Smooth muscle cell (in vitro differentiated cells): ENCODE measurements at regions not wholly inside any gene's neighbourhood (a gene's known extent, or its start where the extent isn't known, plus 50 kb on each side); places are given as distances from the start of the nearest gene placed in this dataset.

ENCODE experiments used
- DNase-seq: peaks from one replicate; lab custom pipeline; 2025; ENCODE audit not compliant: unreplicated experiment; lab: John Stamatoyannopoulos, UW
- H2AFZ ChIP-seq: fragments of 200-600 bp; sonication (generic); 2 replicates; pipeline ENCODE4 v1.6.0; 2016; ENCODE audit warnings: antibody characterized with exemption, low read depth, mild to moderate bottlenecking
- H3F3A ChIP-seq: fragments of 200-600 bp; sonication (generic); 2 replicates; pipeline ENCODE4 v1.6.0; 2017; ENCODE audit warnings: antibody characterized with exemption, low read depth
- H3K27ac ChIP-seq: fragments of 200-600 bp; sonication (generic); 2 replicates; pipeline ENCODE4 v1.5.1; 2016; ENCODE audit warnings: low read depth, mild to moderate bottlenecking
- H3K27me3 ChIP-seq: fragments of 200-600 bp; sonication (generic); 2 replicates; pipeline ENCODE4 v1.6.1; 2016; ENCODE audit warnings: low read depth, mild to moderate bottlenecking
- H3K36me3 ChIP-seq: fragments of 200-600 bp; sonication (generic); 2 replicates; pipeline ENCODE4 v1.5.1; 2016; ENCODE audit warnings: low read depth
- H3K4me1 ChIP-seq: fragments of 200-600 bp; sonication (generic); 2 replicates; pipeline ENCODE4 v1.5.1; 2016; ENCODE audit warnings: low read depth
- H3K4me2 ChIP-seq: fragments of 200-600 bp; sonication (generic); 2 replicates; pipeline ENCODE4 v1.6.0; 2016; ENCODE audit warnings: mild to moderate bottlenecking
- H3K4me3 ChIP-seq: fragments of 200-600 bp; sonication (generic); 2 replicates; pipeline ENCODE4 v1.5.1; 2016; ENCODE audit warnings: mild to moderate bottlenecking
- H3K79me2 ChIP-seq: fragments of 200-600 bp; sonication (generic); 2 replicates; pipeline ENCODE4 v1.6.0; 2016; ENCODE audit warnings: low read depth, mild to moderate bottlenecking
- H3K9ac ChIP-seq: fragments of 200-600 bp; sonication (generic); 2 replicates; pipeline ENCODE4 v1.6.0; 2016; ENCODE audit warnings: low read depth
- H3K9me3 ChIP-seq: fragments of 200-600 bp; sonication (generic); replicated peaks from 2 replicates; pipeline ENCODE4 v1.5.1; 2016; ENCODE audit warnings: low read depth
- H4K20me1 ChIP-seq: fragments of 200-600 bp; sonication (generic); 2 replicates; pipeline ENCODE4 v1.6.0; 2016; ENCODE audit warnings: low read depth
- whole genome bisulfite sequencing: methylation state at CpG from one replicate; pipeline ENCODE4 v1.1.7; 2016; ENCODE audit warnings: low lambda C conversion rate; 5-methylcytosine and 5-hydroxymethylcytosine counted together
- TF ChIP-seq, protein P1 (sequence below): fragments of 200-600 bp; sonication (generic); IDR thresholded peaks from 2 replicates; pipeline ENCODE4 v1.5.1; 2017; ENCODE audit warnings: borderline replicate concordance, mild to moderate bottlenecking, antibody characterized with exemption; ENCODE audit not compliant: insufficient read depth, poor library complexity, severe bottlenecking

DNA sequence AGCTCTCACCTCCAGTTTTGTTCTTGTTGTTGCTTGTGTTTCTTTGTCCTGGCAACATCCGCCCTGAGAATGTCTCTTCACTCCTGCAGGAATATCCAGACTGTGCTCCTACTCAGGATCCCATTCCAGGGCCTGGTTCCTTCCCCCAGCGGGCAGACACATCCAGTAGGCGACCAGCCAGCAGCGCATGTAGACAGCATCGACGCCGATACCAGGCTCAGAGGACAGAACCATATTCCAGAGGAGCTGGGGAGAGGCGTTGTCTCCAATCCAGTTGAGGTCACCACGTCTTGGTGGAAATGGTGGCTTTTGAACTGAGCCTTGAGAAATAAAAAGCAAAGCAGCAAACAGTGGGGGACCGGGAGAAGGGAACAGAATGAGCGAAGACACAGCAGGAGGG lies 114.6 kb upstream of the THBS2 start:
- Histone ChIP-seq H3K9me3 (no peaks in the 10 kb centered on the region), H3K36me3 (no peaks in the 10 kb centered on the region), H2AFZ (no peak overlapping the region), H3K4me3 (no peak overlapping the region), H3K4me2 (no peak overlapping the region), H3K27ac (no peak overlapping the region), H3K27me3 (no peaks in the 10 kb centered on the region), H3K9ac (no peak overlapping the region), H4K20me1 (no peaks in the 10 kb centered on the region), H3K4me1 (no peaks in the 10 kb centered on the region), H3F3A (no peaks in the 10 kb centered on the region), H3K79me2 (no peaks in the 10 kb centered on the region)
- TF ChIP-seq, protein P1, sequence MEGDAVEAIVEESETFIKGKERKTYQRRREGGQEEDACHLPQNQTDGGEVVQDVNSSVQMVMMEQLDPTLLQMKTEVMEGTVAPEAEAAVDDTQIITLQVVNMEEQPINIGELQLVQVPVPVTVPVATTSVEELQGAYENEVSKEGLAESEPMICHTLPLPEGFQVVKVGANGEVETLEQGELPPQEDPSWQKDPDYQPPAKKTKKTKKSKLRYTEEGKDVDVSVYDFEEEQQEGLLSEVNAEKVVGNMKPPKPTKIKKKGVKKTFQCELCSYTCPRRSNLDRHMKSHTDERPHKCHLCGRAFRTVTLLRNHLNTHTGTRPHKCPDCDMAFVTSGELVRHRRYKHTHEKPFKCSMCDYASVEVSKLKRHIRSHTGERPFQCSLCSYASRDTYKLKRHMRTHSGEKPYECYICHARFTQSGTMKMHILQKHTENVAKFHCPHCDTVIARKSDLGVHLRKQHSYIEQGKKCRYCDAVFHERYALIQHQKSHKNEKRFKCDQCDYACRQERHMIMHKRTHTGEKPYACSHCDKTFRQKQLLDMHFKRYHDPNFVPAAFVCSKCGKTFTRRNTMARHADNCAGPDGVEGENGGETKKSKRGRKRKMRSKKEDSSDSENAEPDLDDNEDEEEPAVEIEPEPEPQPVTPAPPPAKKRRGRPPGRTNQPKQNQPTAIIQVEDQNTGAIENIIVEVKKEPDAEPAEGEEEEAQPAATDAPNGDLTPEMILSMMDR = no peak
- no peak for DNase-seq
- WGBS = 92% methylated on average over 11 of the region's 11 CpGs

DNA sequence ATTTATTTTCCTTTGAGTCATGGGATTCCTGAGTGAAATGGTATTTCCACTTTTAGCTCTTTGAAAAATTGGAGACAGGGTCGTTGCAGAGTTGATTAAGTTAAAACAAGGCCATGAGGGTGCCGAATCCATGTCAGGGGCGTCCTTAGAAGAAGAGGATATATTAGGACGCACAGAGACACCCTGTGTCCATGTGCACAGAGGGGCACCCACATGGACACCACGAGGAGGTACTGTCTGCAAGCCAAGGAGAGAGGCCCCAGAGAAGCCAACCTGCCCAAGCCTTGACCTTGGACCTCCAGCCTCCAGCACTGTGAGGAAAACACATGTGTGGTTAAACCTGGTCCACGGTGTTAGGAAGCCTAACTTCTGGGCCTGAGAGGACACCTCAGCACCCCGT lies 113.9 kb upstream of the THBS2 start:
- Histone ChIP-seq H3K4me3 (no peak overlapping the region), H3K36me3 (no peaks in the 10 kb centered on the region), H4K20me1 (no peaks in the 10 kb centered on the region), H3F3A (no peaks in the 10 kb centered on the region), H3K9ac (no peak overlapping the region), H3K9me3 (no peaks in the 10 kb centered on the region), H2AFZ (no peak overlapping the region), H3K4me1 (no peaks in the 10 kb centered on the region), H3K79me2 (no peaks in the 10 kb centered on the region), H3K4me2 (no peak overlapping the region), H3K27me3 (no peaks in the 10 kb centered on the region), H3K27ac (no peak overlapping the region)
- 90% methylated on average over 7 of the region's 7 CpGs for WGBS
- TF ChIP-seq, protein P1 = no peak
- DNase-seq = no peak

DNA sequence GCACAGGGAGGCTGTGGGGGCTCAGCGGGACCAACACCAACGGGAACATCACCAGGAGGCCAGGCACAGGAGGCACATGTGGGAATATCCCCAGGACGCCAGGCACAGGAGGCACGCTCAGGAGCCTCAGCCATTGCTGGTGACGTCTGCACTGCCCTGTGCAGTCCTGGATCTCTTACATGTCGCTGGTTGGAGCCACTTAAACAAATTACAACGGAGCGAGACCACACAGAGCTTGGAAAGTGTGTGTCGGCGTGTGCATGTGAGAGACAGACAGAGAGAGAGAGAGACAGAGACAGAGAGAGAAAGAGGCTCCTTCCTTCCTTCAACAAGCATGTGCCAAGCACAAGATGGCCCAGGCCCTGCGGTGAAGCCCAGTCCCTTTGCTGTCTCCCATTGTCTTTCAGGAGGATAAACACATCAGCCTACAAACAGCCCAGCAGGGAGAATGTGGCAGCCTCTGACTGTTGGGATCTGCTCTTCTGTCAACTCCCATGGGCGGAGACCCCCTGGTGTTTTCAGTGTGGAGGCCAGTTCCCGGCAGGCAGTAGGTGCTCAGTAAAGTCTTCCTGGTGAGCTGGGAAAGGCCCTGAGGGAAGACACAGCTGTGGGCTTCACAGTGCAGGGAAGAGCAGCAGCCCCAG lies 112.7 kb upstream of the THBS2 start:
- H3K79me2 ChIP-seq = no peaks in the 10 kb centered on the region
- no peak overlapping the region for H3K9ac ChIP-seq
- no peak overlapping the region for H3K27ac ChIP-seq
- DNase-seq = no peak
- H3K4me3 ChIP-seq = no peak overlapping the region
- 93% methylated on average over 13 of the region's 13 CpGs for WGBS
- no peaks in the 10 kb centered on the region for H3K27me3 ChIP-seq
- TF ChIP-seq, protein P1 = no peak
- no peak overlapping the region for H3K4me2 ChIP-seq
- no peaks in the 10 kb centered on the region for H3K36me3 ChIP-seq
- H2AFZ ChIP-seq = no peak overlapping the region
- H3K9me3 ChIP-seq = no peaks in the 10 kb centered on the region
- no peaks in the 10 kb centered on the region for H3F3A ChIP-seq
- H3K4me1 ChIP-seq = no peaks in the 10 kb centered on the region
- no peaks in the 10 kb centered on the region for H4K20me1 ChIP-seq

- TF ChIP-seq, protein P1 = no peak
- no peak overlapping the region for H3K9ac ChIP-seq
- H3K36me3 ChIP-seq = no peaks in the 10 kb centered on the region
- H2AFZ ChIP-seq = no peak overlapping the region
- no peaks in the 10 kb centered on the region for H3K9me3 ChIP-seq
- H3K27me3 ChIP-seq = no peaks in the 10 kb centered on the region
- H3K4me2 ChIP-seq = no peak overlapping the region
- H3K4me1 ChIP-seq = no peaks in the 10 kb centered on the region
- no peaks in the 10 kb centered on the region for H3K79me2 ChIP-seq
- WGBS = 90% methylated on average over 13 of the region's 13 CpGs
- H3K27ac ChIP-seq = no peak overlapping the region
- no peak for DNase-seq
- H3F3A ChIP-seq = no peaks in the 10 kb centered on the region
- H3K4me3 ChIP-seq = no peak overlapping the region
- H4K20me1 ChIP-seq = no peaks in the 10 kb centered on the region
Observed at GRCh38 chr6:169365567-169366257, 112.1 kb upstream of the THBS2 start.
